GM12892 (cell line): ENCODE measurements at regions not wholly inside any gene's neighbourhood (a gene's known extent, or its start where the extent isn't known, plus 50 kb on each side); places are given as distances from the start of the nearest gene placed in this dataset.

ENCODE experiments used
- DNase-seq: peaks from one replicate; pipeline ENCODE4 v3.0.0; 2011; ENCODE audit not compliant: insufficient read length
- FAIRE-seq: peaks from 2 replicates; lab custom pipeline; 2011; peaks lifted over from hg19 to GRCh38; lab: Jason Lieb, UNC
- POLR2A ChIP-seq: IDR thresholded peaks from 2 replicates; pipeline ENCODE4 v1.6.1; 2011; ENCODE audit warnings: low read depth, low read length, control low read depth
- POLR2AphosphoS5 ChIP-seq: IDR thresholded peaks from 2 replicates; pipeline ENCODE4 v1.6.1; 2011; ENCODE audit warnings: low read depth, low read length, control low read depth
- TAF1 ChIP-seq: IDR thresholded peaks from 2 replicates; pipeline ENCODE4 v1.6.1; 2011; ENCODE audit warnings: low read depth, mild to moderate bottlenecking, control low read depth, low read length, borderline replicate concordance

DNA sequence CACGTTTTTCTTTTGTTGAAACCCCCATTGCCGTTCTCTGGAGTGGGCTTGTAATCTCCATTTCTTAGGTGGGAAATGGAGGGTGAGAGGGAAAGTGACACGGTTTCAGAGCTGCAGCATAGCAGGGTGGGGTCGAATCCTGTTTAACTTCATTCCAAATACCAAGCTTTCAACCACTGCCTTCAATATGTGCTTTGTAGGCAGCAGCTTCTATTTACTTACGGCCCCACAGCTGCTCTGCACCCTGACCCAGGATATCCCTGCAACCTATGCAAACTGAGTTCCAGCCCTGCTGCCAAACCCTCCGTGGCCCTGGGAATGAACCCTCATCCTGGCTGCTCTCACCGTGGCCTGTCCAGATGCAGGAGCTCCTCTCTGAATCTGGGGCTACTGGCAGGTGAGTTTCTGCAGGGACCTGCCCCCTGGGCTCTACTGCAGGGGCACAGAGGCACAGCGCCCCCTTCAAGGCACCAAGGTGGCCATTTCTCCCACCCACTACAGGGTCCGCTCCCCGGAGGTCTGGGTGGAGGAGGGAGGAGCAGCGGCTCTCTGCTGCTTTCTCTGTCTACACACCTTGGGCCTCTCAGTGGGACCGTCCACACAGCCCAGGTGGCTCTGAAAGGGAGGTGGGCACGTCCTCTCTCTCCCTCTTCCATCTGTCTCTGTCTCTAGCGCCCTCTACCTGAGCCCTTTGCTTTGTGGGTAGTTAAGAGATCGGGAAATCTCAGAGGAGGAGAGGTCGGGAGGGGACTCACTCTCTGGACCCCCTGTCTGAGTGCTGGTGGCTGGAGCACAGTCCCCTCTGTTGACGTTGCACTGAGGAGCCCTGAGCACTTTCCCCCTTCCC is 279.1 kb downstream of the BRD1 start:
- FAIRE-seq (no peak), DNase-seq (no peak)
- TF ChIP-seq TAF1 (no peak), POLR2A (no peak)

DNA sequence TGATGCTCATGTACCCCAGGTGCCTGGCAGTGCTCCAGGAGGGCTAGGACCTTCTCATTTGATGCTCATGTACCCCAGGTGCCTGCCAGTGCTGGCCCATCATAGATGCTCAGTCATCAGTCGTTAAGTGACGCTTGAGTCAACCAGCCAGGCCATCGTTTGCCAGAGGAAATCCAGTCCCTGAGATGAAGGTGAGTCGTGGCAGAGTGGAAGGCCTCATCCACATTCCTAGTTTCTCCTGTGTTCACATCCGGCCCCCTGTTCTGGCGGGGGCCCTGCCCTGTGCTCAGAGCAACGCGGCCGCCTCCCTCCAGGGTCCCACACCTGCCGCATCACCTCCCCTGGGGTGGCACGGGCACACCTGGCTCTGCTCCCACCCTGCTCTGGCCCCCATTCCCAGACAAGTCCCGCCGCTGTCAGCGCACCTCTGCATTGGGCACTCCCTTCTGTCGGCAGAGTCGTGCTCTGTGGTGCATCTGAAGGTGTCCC is 279.9 kb downstream of the BRD1 start:
- no peak for TF ChIP-seq POLR2AphosphoS5
- no peak for TF ChIP-seq POLR2A
- TF ChIP-seq TAF1: no peak
- no peak for FAIRE-seq
- no peak for DNase-seq

DNA sequence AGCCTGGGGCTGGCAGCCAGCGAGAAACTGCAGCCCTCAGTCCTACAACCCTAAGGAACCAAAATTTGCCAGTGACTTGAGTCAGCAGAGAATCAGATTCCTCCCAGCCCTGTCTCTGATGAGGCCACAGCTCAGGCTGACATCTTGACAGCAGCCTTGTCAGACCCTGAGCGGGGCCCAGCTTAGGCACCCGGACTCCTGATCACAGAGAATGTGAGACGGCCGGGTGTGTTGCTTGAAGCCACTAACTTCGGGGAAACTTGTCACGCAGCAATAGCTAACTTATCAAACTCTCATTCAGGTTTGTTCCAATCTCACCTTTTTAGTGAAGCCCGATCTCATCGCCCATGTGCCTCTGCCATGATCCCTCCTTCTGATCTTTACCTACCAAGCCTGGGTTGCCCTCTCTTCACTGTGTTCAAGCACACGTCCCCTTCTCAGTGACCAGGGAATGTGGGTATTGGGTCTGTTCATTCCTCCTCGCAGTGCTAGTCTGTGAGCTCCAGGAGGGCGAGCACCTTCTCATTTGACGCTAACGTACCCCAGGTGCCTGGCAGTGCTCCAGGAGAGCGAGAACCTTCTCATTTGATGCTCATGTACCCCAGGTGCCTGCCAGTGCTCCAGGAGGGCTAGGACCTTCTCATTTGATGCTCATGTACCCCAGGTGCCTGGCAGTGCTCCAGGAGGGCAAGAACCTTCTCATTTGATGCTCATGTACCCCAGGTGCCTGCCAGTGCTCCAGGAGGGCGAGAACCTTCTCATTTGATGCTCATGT is 280.7 kb downstream of the BRD1 start:
- FAIRE-seq: no peak
- no peak for DNase-seq
- TF ChIP-seq POLR2AphosphoS5: no peak
- TF ChIP-seq TAF1: no peak
- TF ChIP-seq POLR2A: no peak

DNA sequence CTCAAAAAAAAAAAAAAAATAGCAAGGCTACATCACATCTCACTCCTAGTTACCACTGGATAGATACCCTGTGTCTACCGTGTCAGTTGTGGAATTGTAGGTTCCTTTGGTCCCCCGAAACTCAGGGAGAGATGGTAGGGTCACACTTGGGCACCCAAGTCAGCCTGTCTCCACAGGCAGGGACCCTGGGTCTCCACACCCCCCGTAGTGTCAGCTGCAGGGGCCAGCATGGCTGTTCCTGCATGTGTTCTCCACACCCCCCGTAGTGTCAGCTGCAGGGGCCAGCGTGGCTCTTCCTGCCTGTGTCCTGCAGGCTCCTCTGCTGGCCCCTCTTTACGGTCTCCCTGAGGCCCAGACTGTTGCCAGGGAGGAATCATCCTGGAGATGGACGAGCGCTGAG is 282.1 kb downstream of the BRD1 start:
- DNase-seq (no peak), FAIRE-seq (no peak)
- TF ChIP-seq POLR2A: no peak
- no peak for TF ChIP-seq TAF1
- no peak for TF ChIP-seq POLR2AphosphoS5

DNA sequence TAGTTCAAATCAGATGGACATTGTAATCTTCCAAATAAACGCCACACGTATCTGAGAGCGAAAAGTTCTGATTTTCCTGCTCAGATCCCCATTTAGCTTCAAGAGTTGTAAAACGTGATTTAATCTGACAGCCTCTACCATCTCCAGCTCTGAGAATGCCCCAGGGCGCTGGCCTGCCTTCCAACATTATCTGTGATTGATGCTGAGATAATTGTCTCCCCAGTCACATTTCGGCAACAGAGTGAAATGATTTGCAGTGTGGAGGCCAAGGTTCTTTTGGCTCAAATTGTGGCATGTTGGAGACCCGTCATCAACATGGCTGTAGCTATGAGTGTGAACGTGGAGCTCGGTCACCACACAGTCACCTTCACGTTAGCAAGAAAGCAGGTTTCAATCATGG is 283.4 kb downstream of the BRD1 start:
- FAIRE-seq (no peak), DNase-seq (no peak)
- TF ChIP-seq POLR2A (no peak), POLR2AphosphoS5 (no peak), TAF1 (no peak)

DNA sequence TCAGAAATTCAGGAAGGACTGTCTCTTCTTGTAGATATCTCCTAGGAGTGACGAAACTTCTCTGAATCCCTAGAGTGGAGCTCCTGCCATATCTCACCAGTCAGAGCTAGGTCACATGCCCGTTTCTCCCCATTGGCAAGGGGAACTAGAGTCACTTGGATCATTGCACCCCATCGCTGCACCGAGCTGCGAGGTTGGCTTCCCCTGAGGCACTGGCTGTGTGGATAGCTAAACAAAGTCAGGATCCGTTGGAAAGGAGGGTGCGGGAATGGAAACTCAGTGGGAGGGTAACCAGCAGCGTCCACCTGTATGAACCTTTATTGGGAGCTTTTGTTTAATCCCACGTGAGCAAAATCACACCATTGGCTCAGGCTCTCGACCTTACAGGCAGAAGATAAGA is 283.8 kb downstream of the BRD1 start:
- DNase-seq (no peak), FAIRE-seq (no peak)
- TF ChIP-seq POLR2A: no peak
- no peak for TF ChIP-seq POLR2AphosphoS5
- TF ChIP-seq TAF1: no peak

DNA sequence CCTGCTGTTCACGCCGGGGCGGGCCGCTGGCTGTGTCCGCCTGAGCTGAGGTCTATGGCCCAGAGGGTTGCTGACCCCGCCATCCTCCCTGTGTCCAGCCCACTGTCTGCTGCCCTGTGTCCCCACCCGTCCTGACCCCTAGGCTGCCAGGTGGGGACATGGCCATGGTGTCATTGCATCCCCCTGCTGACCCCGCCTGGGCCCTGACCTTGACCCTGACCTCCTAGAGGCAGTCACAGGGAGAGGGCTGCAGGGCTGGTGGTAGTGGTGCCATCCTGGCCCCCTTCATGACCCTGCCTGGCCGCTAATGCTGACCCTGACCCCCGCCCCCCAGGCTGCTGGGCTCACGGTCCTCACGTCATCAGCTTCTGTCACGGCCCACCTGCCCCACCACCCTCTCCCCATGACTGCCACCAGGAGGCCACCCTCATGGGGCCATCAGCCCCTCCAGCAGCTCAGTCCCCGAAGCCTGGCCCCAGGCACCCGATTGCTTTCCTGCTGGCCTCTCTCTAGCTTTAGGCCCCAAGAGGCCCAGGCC is 285.9 kb downstream of the BRD1 start:
- no peak for FAIRE-seq
- DNase-seq: no peak
- TF ChIP-seq POLR2A: no peak
- TF ChIP-seq TAF1: no peak
- no peak for TF ChIP-seq POLR2AphosphoS5

DNA sequence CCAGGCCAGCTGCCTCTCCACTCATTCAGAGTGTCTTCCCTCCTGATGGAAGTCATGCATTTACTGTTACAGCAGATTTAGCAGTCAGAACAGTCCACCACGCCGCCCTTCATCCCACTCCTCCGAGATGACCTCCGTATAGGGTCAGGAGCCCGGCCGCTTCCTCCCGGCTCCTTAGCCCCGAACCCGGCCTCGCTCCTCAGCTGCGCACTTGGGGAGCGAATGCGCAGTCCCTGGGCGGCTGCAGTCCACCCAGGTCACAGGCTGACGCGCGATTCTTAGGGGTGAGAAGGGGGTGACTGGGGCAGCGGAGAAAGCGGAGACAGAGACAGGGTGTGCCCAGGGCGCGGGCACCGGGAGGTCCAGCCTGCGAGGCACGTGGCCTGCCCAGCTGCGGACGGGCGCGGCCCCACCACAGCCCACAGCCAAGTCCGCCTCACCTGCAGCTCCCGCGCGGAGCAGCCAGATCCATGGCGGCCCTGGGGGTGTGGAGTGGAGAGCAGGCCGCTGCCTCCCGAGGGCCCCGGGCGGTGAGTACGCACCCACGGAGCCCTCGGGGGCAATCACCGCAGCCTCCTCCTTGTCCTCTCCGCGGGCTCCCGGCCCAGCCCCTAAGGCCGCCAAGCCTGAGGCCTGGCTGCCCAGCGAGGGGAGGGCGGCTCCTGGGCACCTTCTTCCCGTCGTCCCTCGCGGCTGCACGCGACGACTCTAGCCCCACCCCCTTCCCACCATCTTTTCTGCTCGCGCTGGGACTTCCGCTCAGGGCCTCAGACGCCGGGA is 286.6 kb downstream of the BRD1 start:
- FAIRE-seq (no peak), DNase-seq (no peak)
- no peak for TF ChIP-seq POLR2A
- no peak for TF ChIP-seq TAF1
- no peak for TF ChIP-seq POLR2AphosphoS5

DNA sequence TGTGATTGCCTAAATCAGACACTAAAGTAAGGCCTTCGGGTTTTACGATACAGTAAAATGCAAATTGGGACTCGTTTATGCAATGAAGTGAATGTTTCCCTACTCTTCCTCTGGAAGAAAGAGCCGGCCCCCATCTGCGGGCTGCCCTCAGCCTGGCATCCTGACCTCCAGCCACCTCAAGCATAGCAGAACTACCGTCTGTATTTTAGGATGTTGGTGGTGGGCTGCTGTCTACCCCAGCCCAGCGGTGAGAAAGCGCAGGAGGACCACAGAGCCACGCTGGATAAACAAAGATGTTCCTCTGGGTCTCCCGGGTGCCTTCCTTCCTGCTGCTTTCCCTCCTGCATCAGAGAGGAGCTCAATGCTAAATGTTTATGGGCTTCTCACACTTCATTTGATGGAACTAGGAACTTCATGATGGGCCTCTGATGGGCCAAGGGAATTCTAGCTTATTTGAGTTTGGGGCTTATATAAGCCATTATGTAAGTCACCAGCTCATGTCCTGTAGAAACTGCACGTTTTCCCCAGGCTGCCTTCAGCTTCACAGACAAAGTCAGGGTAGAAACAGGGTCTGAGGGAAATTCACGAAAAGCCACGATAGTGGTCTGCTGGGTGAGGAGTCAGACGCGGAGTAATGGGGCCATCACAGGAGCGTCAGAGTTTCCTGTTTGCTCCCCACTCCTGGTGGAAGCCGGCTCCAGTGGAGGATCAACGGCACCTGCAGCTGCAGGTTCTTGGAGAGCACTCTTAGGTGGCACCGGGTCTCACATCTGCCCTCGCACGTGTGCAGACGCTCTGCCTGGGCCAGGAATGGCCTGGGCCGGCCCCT is 287.4 kb downstream of the BRD1 start:
- no peak for FAIRE-seq
- no peak for TF ChIP-seq POLR2A
- DNase-seq: no peak

DNA sequence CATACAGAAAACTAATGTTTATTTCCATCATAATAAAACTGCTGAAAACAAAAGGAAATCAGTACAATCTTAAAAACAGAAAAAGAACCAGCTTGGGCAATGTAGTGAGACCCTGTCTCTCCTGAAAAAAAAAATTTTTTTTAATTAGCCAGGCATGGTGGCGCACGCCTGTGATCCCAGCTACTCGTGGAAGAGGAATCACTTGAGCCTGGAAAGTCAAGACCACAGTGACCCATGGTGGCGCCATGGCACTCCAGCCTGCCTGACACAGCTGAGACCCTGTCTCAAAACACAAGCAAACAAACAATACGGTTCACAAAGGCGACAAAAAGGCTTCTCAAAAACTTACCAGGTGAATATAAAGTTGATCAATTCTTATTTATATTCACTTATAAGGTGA is 289.7 kb downstream of the BRD1 start:
- no peak for DNase-seq
- no peak for FAIRE-seq
- TF ChIP-seq POLR2A (no peak), POLR2AphosphoS5 (no peak), TAF1 (no peak)
